ENCODE measurements at regions not wholly inside any gene's neighbourhood (a gene's known extent, or its start where the extent isn't known, plus 50 kb on each side); places are given as distances from the start of the nearest gene placed in this dataset.

GRCh38 chr10:59965899-59966650 is 59.7 kb upstream of the CCDC6 start:
- no peak for TF ChIP-seq CTCF (IDR thresholded peaks at IDR 0.05)
- H3K4me3 Mint-ChIP-seq, result no peak overlapping the region
- H3K9me3 Mint-ChIP-seq, result no peaks in the 10 kb centered on the region
- H3K27me3 Mint-ChIP-seq, result no peaks in the 10 kb centered on the region
- intact Hi-C loops (cut with micrococcal nuclease), result no loop called here
- H3K27ac Mint-ChIP-seq, result no peak overlapping the region
- DNase-seq, result no peak
- ChIA-PET POLR2A (no interaction called here), CTCF (no interaction called here)
- H3K4me1 Mint-ChIP-seq, result peaks cover 5% of the 10 kb centered on the region
- H3K36me3 Mint-ChIP-seq (ENCODE audit: low read depth), result no peaks in the 10 kb centered on the region
- no peak for ATAC-seq (ENCODE audit: low read depth)

- Mint-ChIP-seq H3K27me3 (peaks cover 3% of the 10 kb centered on the region), H3K27ac (no peak overlapping the region), H3K4me1 (no peaks in the 10 kb centered on the region), H3K36me3 (ENCODE audit: low read depth) (no peaks in the 10 kb centered on the region), H3K9me3 (no peaks in the 10 kb centered on the region), H3K4me3 (no peak overlapping the region)
- intact Hi-C loops (cut with micrococcal nuclease), result no loop called here
- DNase-seq, result no peak
- no peak for ATAC-seq (ENCODE audit: low read depth)
- POLR2A ChIA-PET, result no interaction called here
- CTCF ChIA-PET, result no interaction called here
- no peak for TF ChIP-seq CTCF (IDR thresholded peaks at IDR 0.05)
These were observed 56.4 kb upstream of the CCDC6 start for GRCh38 chr10:59962756-59963155.

- ChIA-PET POLR2A (no interaction called here), CTCF (no interaction called here)
- Mint-ChIP-seq H3K4me3 (no peak overlapping the region), H3K27ac (no peak overlapping the region), H3K9me3 (no peaks in the 10 kb centered on the region), H3K27me3 (peaks cover 4% of the 10 kb centered on the region), H3K4me1 (no peaks in the 10 kb centered on the region), H3K36me3 (ENCODE audit: low read depth) (no peaks in the 10 kb centered on the region)
- no peak for ATAC-seq (ENCODE audit: low read depth)
- no peak for DNase-seq
- intact Hi-C loops (cut with micrococcal nuclease), result no loop called here
- TF ChIP-seq CTCF (IDR thresholded peaks at IDR 0.05), result no peak
These were observed 54.4 kb upstream of the CCDC6 start for GRCh38 chr10:59960751-59961150.

- Mint-ChIP-seq H3K9me3 (no peaks in the 10 kb centered on the region), H3K27me3 (peaks cover 4% of the 10 kb centered on the region), H3K4me1 (no peaks in the 10 kb centered on the region), H3K27ac (no peak overlapping the region), H3K4me3 (no peak overlapping the region), H3K36me3 (ENCODE audit: low read depth) (no peaks in the 10 kb centered on the region)
- ATAC-seq (ENCODE audit: low read depth), result no peak
- no peak for DNase-seq
- TF ChIP-seq CTCF (IDR thresholded peaks at IDR 0.05), result no peak
- CTCF ChIA-PET, result no interaction called here
- POLR2A ChIA-PET, result no interaction called here
- intact Hi-C loops (cut with micrococcal nuclease), result no loop called here
These were observed 53.2 kb upstream of the CCDC6 start for GRCh38 chr10:59959504-59960018.

- POLR2A ChIA-PET, result no interaction called here
These were observed 52.5 kb upstream of the CCDC6 start for GRCh38 chr10:59958882-59959281.

More at GRCh38 chr10:59958882-59959281, 52.5 kb upstream of the CCDC6 start:
- H3K36me3 Mint-ChIP-seq (ENCODE audit: low read depth), result no peaks in the 10 kb centered on the region
- peaks cover 4% of the 10 kb centered on the region for H3K27me3 Mint-ChIP-seq
- DNase-seq (no peak), ATAC-seq (ENCODE audit: low read depth) (no peak)
- no peaks in the 10 kb centered on the region for H3K9me3 Mint-ChIP-seq
- H3K27ac Mint-ChIP-seq, result no peak overlapping the region
- no peak overlapping the region for H3K4me3 Mint-ChIP-seq
- H3K4me1 Mint-ChIP-seq, result no peaks in the 10 kb centered on the region
- intact Hi-C loops (cut with micrococcal nuclease), result no loop called here
- no peak for TF ChIP-seq CTCF (IDR thresholded peaks at IDR 0.05)
- CTCF ChIA-PET, result no interaction called here
